Sigmoid colon (tissue), 4 donors: ENCODE measurements at regions not wholly inside any gene's neighbourhood (a gene's known extent, or its start where the extent isn't known, plus 50 kb on each side); places are given as distances from the start of the nearest gene placed in this dataset.

Experiments used
- CTCF ChIP-seq, 4 experiments: fragments of 450-650 bp in 3 of 4; fragments of 200-600 bp in 1 of 4; IDR thresholded peaks; one replicate each; pipeline ENCODE4 v1.5.1; 2016 to 2019; ENCODE audit warnings: antibody characterized with exemption in 4 of 4, mild to moderate bottlenecking in 3 of 4, moderate library complexity in 2 of 4
- EP300 ChIP-seq, 4 donors: sonication (generic); formaldehyde crosslinking; IDR thresholded peaks; one replicate each; pipeline ENCODE4 v1.6.1; 2017; ENCODE audit warnings: antibody characterized with exemption in 4 of 4
- POLR2A ChIP-seq, 2 donors: fragments of 450-650 bp; IDR thresholded peaks; one replicate each; pipeline ENCODE4 v1.6.1; 2016; ENCODE audit warnings: antibody characterized with exemption in 2 of 2, mild to moderate bottlenecking in 2 of 2, moderate library complexity in 2 of 2
- POLR2AphosphoS5 ChIP-seq, 4 donors: sonication (generic); formaldehyde crosslinking; IDR thresholded peaks; one replicate each; pipeline ENCODE4 v1.6.1; 2017; ENCODE audit warnings: antibody characterized with exemption in 4 of 4

GRCh38 chr6:139923964-139924475, 549.6 kb upstream of the CITED2 start:
- TF ChIP-seq CTCF (IDR thresholded peaks at IDR 0.05), result no peak
- TF ChIP-seq POLR2AphosphoS5 (IDR thresholded peaks at IDR 0.05), result no peak
- no peak for TF ChIP-seq POLR2A (IDR thresholded peaks at IDR 0.05)
- no peak for TF ChIP-seq EP300 (IDR thresholded peaks at IDR 0.05)
